Activated T-helper 2 cell treated with anti-CD3 and anti-CD28 coated beads, Interferon-gamma antibody, Interleukin-2, Interleukin-4, amounts not matched to agents 10 μg/mL and 5 μg/mL and 100 μg/mL, durations not matched to agents 14 hours and 24 hours and 36 hours (primary cell): ENCODE measurements at regions not wholly inside any gene's neighbourhood (a gene's known extent, or its start where the extent isn't known, plus 50 kb on each side); places are given as distances from the start of the nearest gene placed in this dataset.
"Not testable (repeated sequence)": the region's sequence is repeated elsewhere in the genome, so short reads cannot be mapped to it uniquely, and the experiment has no call there.

ENCODE experiments used
- DNase-seq: peaks from one replicate; pipeline ENCODE4 v3.0.0; 2021; ENCODE audit warnings: low spot score
- H3K27ac Mint-ChIP-seq: one replicate; pipeline ENCODE4 v1.8.0; 2021; ENCODE audit warnings: mixed read lengths
- H3K27me3 Mint-ChIP-seq: one replicate; pipeline ENCODE4 v1.8.0; 2021; ENCODE audit warnings: low read depth, mixed read lengths
- H3K36me3 Mint-ChIP-seq: one replicate; pipeline ENCODE4 v1.8.0; 2021; ENCODE audit warnings: low read depth, mixed read lengths
- H3K4me1 Mint-ChIP-seq: one replicate; pipeline ENCODE4 v1.8.0; 2021; ENCODE audit warnings: low read depth, mixed read lengths
- H3K4me3 Mint-ChIP-seq: one replicate; pipeline ENCODE4 v1.8.0; 2021; ENCODE audit warnings: low read depth, mild to moderate bottlenecking, moderate library complexity, mixed read lengths
- H3K9me3 Mint-ChIP-seq: one replicate; pipeline ENCODE4 v1.8.0; 2021; ENCODE audit warnings: mixed read lengths
- intact Hi-C: fragments of 100-400 bp; cut with micrococcal nuclease; formaldehyde crosslinking; loops from one replicate; pipeline ENCODE4 v1.15.1; 2023

DNA sequence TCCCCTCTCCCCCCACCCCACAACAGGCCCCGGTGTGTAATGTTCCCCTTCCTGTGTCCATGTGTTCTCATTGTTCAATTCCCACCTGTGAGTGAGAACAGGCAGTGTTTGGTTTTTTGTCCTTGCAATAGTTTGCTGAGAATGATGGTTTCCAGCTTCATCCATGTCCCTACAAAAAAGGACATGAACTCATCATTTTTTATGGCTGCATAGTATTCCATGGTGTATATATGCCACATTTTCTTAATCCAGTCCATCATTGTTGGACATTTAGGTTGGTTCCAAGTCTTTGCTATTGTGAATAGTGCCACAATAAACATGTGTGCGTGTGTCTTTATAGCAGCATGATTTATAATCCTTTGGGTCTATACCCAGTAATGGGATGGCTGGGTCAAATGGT, 176.4 kb upstream of the C1GALT1 start:
- H3K4me3 Mint-ChIP-seq, H3K9me3 Mint-ChIP-seq, H3K36me3 Mint-ChIP-seq, H3K27ac Mint-ChIP-seq, H3K4me1 Mint-ChIP-seq, DNase-seq, intact Hi-C loops: not testable (repeated sequence)
- peaks cover 11% of the 10 kb centered on the region for H3K27me3 Mint-ChIP-seq

DNA sequence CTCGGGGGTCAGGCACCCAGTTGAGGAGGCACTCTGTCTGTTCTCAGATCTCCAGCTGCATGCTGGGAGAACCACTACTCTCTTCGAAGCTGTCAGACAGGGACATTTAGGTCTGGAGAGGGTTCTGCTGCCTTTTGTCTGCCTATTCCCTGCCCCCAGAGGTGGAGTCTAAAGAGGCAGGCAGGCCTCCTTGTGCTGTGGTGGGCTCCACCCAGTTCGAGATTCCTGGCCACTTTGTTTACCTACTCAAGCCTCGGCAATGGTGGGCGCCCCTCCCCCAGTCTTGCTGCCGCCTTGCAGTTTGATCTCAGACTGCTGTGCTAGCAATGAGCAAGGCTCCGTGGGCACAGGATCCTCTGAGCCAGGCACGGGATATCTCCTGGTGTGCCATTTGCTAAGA, 171.1 kb upstream of the C1GALT1 start:
- intact Hi-C loops, H3K27ac Mint-ChIP-seq, H3K27me3 Mint-ChIP-seq, H3K36me3 Mint-ChIP-seq, H3K9me3 Mint-ChIP-seq, H3K4me1 Mint-ChIP-seq, DNase-seq, H3K4me3 Mint-ChIP-seq: not testable (repeated sequence)

DNA sequence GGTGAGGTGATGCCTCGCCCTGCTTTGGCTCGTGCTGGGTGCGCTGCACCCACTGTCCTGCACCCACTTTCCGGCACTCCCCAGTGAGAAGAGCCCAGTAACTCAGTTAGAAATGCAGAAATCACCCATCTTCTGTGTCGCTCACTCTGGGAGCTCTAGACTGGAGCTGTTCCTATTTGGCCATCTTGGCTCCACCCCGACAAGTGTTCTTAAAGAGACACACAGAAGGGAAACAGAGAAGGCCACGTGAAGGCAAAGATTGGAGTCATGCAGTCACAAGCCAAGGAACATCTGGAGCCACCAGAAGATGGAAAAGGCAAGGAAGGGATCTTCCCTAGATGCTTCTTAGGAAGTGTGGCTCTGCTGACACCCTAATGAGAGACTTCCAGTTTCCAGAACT, 170.6 kb upstream of the C1GALT1 start:
- H3K9me3 Mint-ChIP-seq, DNase-seq, H3K27ac Mint-ChIP-seq, H3K27me3 Mint-ChIP-seq, H3K36me3 Mint-ChIP-seq, H3K4me1 Mint-ChIP-seq, H3K4me3 Mint-ChIP-seq, intact Hi-C loops: not testable (repeated sequence)

DNA sequence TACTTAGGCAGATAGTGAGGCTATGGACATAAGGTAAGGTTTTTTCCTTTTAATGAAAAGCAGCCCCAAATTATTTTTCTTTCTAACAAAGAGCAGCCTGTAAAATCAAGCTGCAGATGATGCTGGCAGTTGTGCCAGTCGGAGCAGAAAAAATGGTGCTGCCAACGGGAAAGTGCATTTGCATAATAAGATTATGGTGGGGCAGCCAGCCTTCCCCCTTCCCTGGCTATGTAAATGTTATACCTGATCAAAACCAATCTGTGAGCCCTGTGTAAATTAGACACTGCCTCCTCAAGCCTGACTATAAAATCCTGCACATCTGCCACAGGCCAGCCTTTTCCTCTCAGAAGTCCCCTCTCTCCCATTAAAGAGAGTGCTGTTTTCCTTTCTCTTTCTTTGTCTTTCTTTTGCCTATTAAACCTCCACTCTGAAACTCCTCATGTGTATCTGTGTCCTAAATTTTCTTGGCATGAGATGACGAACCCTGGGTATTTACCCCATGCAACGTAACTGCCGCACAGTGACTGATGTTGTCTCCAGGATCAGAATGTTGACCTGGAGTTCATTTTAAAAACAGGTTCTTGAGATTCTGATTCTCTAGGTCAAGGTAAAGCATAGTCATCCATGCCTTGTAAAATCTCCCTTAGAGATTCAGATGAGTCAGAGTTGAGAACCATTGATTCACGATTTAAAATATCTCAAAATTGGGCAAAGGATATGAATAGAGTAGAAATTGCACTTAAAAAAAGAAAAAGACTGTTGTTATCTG, 167.3 kb upstream of the C1GALT1 start:
- H3K27ac Mint-ChIP-seq: no peak overlapping the region
- H3K9me3 Mint-ChIP-seq: no peaks in the 10 kb centered on the region
- H3K27me3 Mint-ChIP-seq: no peaks in the 10 kb centered on the region
- no peaks in the 10 kb centered on the region for H3K4me1 Mint-ChIP-seq
- DNase-seq: no peak
- H3K36me3 Mint-ChIP-seq: no peaks in the 10 kb centered on the region
- intact Hi-C loops: no loop called here
- H3K4me3 Mint-ChIP-seq: no peak overlapping the region

DNA sequence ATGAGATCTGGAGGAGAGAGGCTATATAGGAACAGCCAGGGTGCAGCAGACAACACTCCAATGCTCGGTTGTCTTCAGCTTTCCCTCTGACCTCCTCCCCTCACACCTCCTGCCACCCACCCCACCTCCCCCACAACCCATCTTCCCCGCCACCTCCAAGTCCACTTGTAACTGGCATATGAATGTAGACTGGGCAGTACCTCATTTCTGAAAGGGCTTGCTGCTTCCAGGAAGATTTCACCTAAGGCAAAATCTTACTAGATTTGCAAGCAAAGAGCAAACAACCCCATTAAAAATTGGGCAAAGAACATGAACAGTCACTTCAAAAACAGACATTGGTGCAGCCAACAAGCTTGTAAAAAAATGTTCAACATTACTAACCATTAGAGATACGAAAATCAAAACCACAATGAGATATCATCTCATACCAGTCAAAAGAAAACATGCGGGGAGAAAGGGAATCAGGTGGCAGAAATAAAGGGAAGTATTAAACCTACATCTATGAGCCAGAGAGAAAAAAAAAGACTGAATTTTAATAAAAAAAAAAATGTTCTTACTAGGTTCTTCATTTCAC, 164.6 kb upstream of the C1GALT1 start:
- no peaks in the 10 kb centered on the region for H3K27me3 Mint-ChIP-seq
- H3K4me1 Mint-ChIP-seq: no peaks in the 10 kb centered on the region
- H3K9me3 Mint-ChIP-seq: no peaks in the 10 kb centered on the region
- no peak for DNase-seq
- H3K36me3 Mint-ChIP-seq: no peaks in the 10 kb centered on the region
- H3K27ac Mint-ChIP-seq: no peak overlapping the region
- H3K4me3 Mint-ChIP-seq: no peak overlapping the region
- intact Hi-C loops: no loop called here

DNA sequence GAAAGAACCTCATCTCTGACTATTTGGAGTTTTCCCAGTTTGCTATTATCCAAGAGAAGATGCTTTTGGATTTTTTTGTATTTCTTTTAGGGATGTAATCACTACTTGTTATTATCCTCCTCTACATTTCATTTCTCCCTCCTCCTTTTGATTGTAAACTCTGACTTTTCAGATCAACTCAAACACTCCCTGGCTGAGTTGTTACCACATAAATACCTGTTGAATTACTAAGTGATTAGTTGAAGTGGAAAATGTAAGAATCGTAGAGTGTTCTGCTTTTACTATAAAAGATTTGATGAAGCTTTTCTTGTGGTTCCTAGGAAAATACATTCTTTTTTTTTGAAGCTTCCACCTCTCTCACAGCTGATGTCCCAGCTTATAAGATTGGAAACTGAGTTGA, 164.1 kb upstream of the C1GALT1 start:
- intact Hi-C loops: no loop called here
- no peaks in the 10 kb centered on the region for H3K9me3 Mint-ChIP-seq
- H3K4me1 Mint-ChIP-seq: no peaks in the 10 kb centered on the region
- H3K27me3 Mint-ChIP-seq: no peaks in the 10 kb centered on the region
- DNase-seq: no peak
- H3K27ac Mint-ChIP-seq: no peak overlapping the region
- no peak overlapping the region for H3K4me3 Mint-ChIP-seq
- H3K36me3 Mint-ChIP-seq: no peaks in the 10 kb centered on the region

DNA sequence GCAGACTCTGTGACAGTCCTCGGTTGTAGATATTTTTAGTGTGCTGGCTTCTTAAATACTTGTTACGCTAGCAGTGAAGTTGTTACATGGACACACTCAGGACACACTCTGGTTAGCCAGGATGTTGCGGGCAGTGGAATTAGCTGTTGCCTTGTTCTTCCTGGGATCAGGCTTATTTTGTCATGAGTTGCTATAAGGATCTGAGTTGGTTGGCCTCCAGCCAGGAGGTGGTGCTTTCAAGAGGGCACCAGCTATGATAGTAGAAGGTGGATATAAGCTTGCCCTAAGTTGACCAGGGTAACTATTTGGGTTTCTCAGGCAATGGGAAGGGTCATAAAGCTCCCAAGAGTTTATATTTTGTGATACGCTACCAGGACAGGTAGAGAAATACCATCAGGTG, 150.1 kb upstream of the C1GALT1 start:
- Mint-ChIP-seq H3K9me3 (no peaks in the 10 kb centered on the region), H3K4me1 (no peaks in the 10 kb centered on the region), H3K27ac (no peak overlapping the region), H3K4me3 (no peak overlapping the region), H3K27me3 (peaks cover 11% of the 10 kb centered on the region), H3K36me3 (no peaks in the 10 kb centered on the region)
- DNase-seq: no peak
- intact Hi-C loops: no loop called here

DNA sequence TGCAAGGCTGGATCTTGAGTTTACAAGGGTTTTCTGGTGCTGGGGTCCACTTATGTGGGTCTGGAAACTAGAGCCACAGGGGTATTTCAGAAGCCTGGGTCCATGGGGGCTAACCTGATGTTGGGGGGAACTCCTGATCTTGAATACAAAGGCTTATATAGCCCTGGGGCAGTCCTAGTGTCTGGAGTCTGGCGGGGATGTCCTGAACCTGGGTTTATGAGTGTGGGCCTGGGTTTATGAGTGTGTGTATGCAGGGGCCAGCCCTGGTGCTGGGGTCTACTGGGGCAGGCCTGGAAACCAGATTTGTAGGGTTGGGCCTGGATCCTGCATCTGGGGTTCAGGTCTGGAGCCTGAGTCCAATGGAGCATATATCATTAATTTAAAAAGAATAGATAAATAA, 146.5 kb upstream of the C1GALT1 start:
- Mint-ChIP-seq H3K4me3 (no peak overlapping the region), H3K36me3 (no peaks in the 10 kb centered on the region), H3K9me3 (no peaks in the 10 kb centered on the region), H3K27ac (no peak overlapping the region), H3K27me3 (peaks cover 7% of the 10 kb centered on the region), H3K4me1 (no peaks in the 10 kb centered on the region)
- intact Hi-C loops: no loop called here
- no peak for DNase-seq

DNA sequence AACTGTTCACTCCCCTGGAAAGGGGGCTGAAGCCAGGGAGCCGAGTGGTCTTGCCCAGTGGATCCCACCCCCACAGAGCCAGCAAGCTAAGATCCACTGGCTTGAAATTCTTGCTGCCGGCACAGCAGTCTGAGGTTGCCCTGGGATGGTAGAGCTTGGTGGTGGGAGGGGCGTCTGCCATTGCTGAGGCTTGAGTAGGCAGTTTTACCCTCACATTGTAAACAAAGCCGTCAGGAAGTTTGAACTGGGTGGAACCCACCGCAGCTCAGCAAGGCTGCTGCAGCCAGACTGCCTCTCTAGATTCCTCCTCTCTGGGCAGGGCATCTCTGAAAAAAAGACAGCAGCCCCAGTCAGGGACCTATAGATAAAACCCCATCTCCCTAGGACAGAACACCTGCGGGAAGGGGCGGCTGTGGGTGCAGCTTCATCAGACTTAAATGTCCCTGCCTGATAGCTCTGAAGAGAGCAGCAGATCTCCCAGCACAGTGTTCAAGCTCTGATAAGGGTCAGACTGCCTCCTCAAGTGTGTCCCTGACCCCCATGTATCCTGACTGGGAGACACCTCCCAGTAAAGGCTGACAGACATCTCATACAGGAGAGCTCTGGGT, 140.0 kb upstream of the C1GALT1 start:
- H3K27me3 Mint-ChIP-seq, H3K9me3 Mint-ChIP-seq, H3K4me1 Mint-ChIP-seq, intact Hi-C loops, DNase-seq, H3K36me3 Mint-ChIP-seq, H3K4me3 Mint-ChIP-seq, H3K27ac Mint-ChIP-seq: not testable (repeated sequence)

DNA sequence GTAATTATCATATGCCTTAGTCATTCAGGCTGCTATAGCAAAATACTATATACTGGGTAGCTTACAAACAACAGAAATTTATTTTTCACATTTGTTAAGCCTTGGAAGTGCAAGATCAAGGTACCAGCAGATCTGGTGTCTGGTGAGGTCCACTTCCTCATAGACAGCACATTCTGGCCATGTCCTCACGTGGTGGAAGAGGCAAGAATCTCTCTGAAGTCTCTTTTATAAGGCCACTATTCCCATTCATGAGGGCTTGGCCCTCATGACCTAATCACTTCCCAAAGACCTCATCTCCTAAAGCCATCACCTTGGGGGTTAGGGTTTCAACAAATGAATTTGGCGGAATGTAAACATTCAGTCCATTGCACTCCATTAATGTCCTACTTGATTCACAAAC, 137.5 kb upstream of the C1GALT1 start:
- no peak overlapping the region for H3K4me3 Mint-ChIP-seq
- H3K27me3 Mint-ChIP-seq: no peaks in the 10 kb centered on the region
- H3K9me3 Mint-ChIP-seq: no peaks in the 10 kb centered on the region
- no peak overlapping the region for H3K27ac Mint-ChIP-seq
- no peaks in the 10 kb centered on the region for H3K4me1 Mint-ChIP-seq
- no peaks in the 10 kb centered on the region for H3K36me3 Mint-ChIP-seq
- intact Hi-C loops: no loop called here
- DNase-seq: no peak

DNA sequence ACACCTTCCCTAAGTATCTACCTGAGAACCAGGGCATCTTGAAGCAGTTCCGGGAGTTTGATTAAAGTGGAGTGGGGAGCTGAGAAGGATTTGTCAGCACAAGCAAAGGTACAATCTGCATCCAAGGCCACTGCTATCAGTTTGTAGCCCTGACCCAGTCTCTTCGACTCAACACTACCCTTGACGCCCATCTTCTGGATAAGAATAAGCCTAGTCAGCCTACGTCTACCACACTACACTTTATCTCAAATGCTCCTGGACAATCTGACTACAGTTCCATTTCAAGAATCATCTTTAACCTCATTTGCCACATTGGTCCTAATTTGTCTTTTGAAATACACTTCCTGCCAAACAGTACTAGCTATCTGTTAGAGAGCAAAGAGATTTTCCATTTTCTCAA, 134.1 kb upstream of the C1GALT1 start:
- Mint-ChIP-seq H3K9me3 (no peaks in the 10 kb centered on the region), H3K27ac (no peak overlapping the region), H3K4me1 (no peaks in the 10 kb centered on the region), H3K27me3 (no peaks in the 10 kb centered on the region), H3K36me3 (no peaks in the 10 kb centered on the region), H3K4me3 (no peak overlapping the region)
- intact Hi-C loops: no loop called here
- DNase-seq: no peak

DNA sequence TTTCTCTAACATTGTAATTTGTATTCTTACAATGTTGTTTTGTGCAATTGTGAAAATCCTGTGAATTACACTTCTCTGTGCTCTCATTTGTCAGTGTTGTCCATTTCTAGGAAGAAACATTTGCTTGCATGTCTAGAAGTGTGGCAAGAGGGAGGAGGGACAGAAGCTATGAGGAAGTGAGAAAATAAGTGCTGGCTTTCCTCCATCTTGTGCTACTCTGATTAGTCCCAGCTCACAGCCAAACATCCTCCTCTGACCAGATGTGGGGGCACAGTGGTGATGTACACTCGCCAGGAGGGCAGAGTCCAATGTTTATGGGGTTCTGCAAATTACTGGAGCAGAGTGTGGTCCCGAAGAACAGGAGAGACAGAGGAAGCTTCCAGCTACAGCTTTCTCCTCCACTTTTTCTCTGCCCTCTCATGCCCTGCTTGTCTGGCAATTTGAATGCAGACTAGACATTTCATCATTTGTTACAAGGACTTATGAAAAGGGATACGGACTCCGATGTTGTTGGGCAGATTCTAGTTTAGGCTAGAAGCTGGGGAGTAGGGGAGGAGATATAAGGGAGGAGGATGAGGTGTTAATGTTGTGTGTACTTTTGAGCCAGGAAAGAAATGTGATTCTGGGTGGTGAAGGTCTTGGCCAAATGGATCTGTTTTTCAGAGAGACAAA, 131.0 kb upstream of the C1GALT1 start:
- no peaks in the 10 kb centered on the region for H3K36me3 Mint-ChIP-seq
- intact Hi-C loops: no loop called here
- H3K4me3 Mint-ChIP-seq: no peak overlapping the region
- DNase-seq: no peak
- H3K27ac Mint-ChIP-seq: no peak overlapping the region
- no peaks in the 10 kb centered on the region for H3K9me3 Mint-ChIP-seq
- no peaks in the 10 kb centered on the region for H3K4me1 Mint-ChIP-seq
- no peaks in the 10 kb centered on the region for H3K27me3 Mint-ChIP-seq

DNA sequence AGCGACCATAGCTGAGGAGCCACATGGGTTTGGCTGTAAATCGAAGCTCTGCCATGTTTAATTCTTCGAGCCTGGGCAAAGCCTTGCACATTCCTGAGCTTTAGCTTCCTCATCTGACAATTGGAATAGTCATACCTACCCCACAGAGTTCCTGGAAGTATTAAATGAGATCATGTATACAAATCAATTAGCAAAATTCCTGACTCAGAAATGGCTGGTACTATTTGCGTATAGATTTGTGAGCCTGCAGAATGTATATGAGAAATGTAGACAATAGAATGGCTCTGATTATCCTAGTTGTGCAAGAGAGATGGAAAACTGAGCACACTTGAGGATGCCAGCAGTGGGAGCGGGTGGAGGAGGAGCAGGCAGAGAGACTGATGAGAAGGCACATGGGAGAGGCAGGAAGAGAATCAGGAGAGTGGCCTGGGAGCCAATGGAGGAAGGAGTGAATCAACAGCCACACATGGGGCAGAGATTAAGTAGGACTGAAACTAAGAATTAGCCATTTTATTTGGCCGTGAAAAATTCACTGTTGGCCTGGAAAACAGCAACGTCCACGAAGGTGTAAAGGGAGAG, 128.0 kb upstream of the C1GALT1 start:
- H3K27ac Mint-ChIP-seq: no peak overlapping the region
- intact Hi-C loops: no loop called here

More for the DNA sequence above, 128.0 kb upstream of the C1GALT1 start:
- no peaks in the 10 kb centered on the region for H3K9me3 Mint-ChIP-seq
- no peaks in the 10 kb centered on the region for H3K36me3 Mint-ChIP-seq
- no peaks in the 10 kb centered on the region for H3K27me3 Mint-ChIP-seq
- H3K4me3 Mint-ChIP-seq: no peak overlapping the region
- H3K4me1 Mint-ChIP-seq: no peaks in the 10 kb centered on the region
- DNase-seq: no peak
